NOMO-1 (cell line): ENCODE measurements at regions not wholly inside any gene's neighbourhood (a gene's known extent, or its start where the extent isn't known, plus 50 kb on each side); places are given as distances from the start of the nearest gene placed in this dataset.

Source experiments
- DNase-seq, 2 experiments: peaks; one replicate each; lab custom pipeline; 2025; ENCODE audit not compliant: unreplicated experiment in 2 of 2; lab: John Stamatoyannopoulos, UW

DNA sequence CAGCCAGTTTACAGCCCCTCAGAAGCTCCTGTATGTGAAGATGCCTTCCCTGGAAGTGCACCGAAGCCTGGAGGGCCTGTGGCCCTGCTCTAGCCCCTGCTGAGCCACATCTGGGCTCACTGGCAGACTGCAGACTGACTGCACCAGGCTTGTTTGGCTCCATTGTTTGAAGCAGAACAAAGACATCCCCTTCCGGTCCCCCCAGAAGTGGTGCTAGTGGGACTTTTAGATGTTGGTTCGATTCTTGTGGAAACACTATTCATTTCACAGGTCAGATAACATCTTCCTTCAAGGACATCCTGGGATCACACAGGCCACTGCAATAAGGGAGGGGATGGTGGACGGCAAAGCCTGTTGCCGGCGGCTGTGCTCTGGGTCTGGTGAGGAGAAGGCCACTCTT, 57.8 kb upstream of the CBLN2 start:
- no peak for DNase-seq

DNA sequence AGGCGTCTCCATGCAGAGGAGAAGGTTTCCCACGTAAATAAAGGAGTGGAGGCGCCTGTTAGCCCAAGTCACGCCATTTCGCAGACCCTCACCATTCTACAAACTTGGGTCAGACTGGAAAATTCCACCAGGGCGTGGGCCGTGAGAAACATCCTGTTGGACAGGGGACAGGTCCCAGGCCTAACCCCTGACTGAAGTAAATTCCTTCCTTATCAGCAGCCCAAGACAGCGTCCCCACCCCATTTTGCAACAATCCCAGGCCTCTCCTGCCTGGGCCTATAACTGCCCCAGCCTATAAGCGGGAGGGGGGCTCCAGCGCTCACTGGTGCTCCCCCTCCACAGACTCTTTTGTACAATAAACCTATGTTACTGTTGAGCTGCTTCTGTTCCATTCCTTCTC, 57.3 kb upstream of the CBLN2 start:
- DNase-seq = no peak
